MM.1S (cell line): ENCODE measurements at regions not wholly inside any gene's neighbourhood (a gene's known extent, or its start where the extent isn't known, plus 50 kb on each side); places are given as distances from the start of the nearest gene placed in this dataset.
A peak's percentile ranks its signal among the peaks of the same experiment; 100 is the strongest.

Experiments
- DNase-seq: peaks from one replicate; pipeline ENCODE4 v3.0.0-alpha.2; 2015
- H2AFZ ChIP-seq: fragments of 300-600 bp; sonication (generic); 2 replicates; pipeline ENCODE4 v1.6.0; 2016; ENCODE audit warnings: antibody characterized with exemption, low read length
- H3F3A ChIP-seq: fragments of 300-600 bp; sonication (generic); 2 replicates; pipeline ENCODE4 v1.6.1; 2016; ENCODE audit warnings: mild to moderate bottlenecking, antibody characterized with exemption, low read length, moderate library complexity, mixed read lengths; ENCODE audit not compliant: insufficient read depth
- H3K27ac ChIP-seq: fragments of 300-600 bp; sonication (generic); 2 replicates; pipeline ENCODE4 v1.5.1; 2016; ENCODE audit warnings: mild to moderate bottlenecking, low read length
- H3K27me3 ChIP-seq: fragments of 300-600 bp; sonication (generic); replicated peaks from 2 replicates; pipeline ENCODE4 v1.6.0; 2016; ENCODE audit warnings: low read length; ENCODE audit not compliant: insufficient read depth
- H3K36me3 ChIP-seq: fragments of 300-600 bp; sonication (generic); replicated peaks from 2 replicates; pipeline ENCODE4 v1.6.1; 2016; ENCODE audit warnings: mild to moderate bottlenecking, low read length, mixed read lengths; ENCODE audit not compliant: insufficient read depth
- H3K4me1 ChIP-seq: fragments of 300-600 bp; sonication (generic); 2 replicates; pipeline ENCODE4 v1.6.1; 2016; ENCODE audit warnings: low read length, mixed read lengths
- H3K4me2 ChIP-seq: fragments of 300-600 bp; sonication (generic); 2 replicates; pipeline ENCODE4 v1.6.0; 2016; ENCODE audit warnings: low read depth, low read length
- H3K4me3 ChIP-seq: fragments of 300-600 bp; sonication (generic); 2 replicates; pipeline ENCODE4 v1.5.1; 2016; ENCODE audit warnings: low read length, mixed read lengths
- H3K79me2 ChIP-seq: fragments of 300-600 bp; sonication (generic); 2 replicates; pipeline ENCODE4 v1.6.1; 2016; ENCODE audit warnings: mixed run types, low read length, mixed read lengths
- H3K9ac ChIP-seq: fragments of 300-600 bp; sonication (generic); 2 replicates; pipeline ENCODE4 v1.6.1; 2016; ENCODE audit warnings: low read length, mixed read lengths
- H3K9me2 ChIP-seq: fragments of 300-600 bp; sonication (generic); replicated peaks from 2 replicates; pipeline ENCODE4 v1.6.1; 2016; ENCODE audit warnings: mild to moderate bottlenecking, low read length, mixed read lengths; ENCODE audit not compliant: insufficient read depth
- H3K9me3 ChIP-seq: fragments of 300-600 bp; sonication (generic); replicated peaks from 2 replicates; pipeline ENCODE4 v1.6.1; 2016; ENCODE audit warnings: mild to moderate bottlenecking, low read length, mixed read lengths; ENCODE audit not compliant: insufficient read depth
- H4K20me1 ChIP-seq: fragments of 300-600 bp; sonication (generic); 2 replicates; pipeline ENCODE4 v1.6.1; 2016; ENCODE audit warnings: mild to moderate bottlenecking, low read length, moderate library complexity, mixed read lengths; ENCODE audit not compliant: insufficient read depth
- CTCF ChIP-seq: fragments of 300-600 bp; sonication (generic); IDR thresholded peaks from 2 replicates; pipeline ENCODE4 v1.5.1; 2016; ENCODE audit warnings: antibody characterized with exemption, low read length, mixed read lengths
- EZH2 ChIP-seq: fragments of 300-600 bp; sonication (generic); optimal IDR thresholded peaks from 2 replicates; pipeline ENCODE3; 2017; ENCODE audit warnings: low read depth, mild to moderate bottlenecking, antibody characterized with exemption, low read length, mixed read lengths
- EZH2phosphoT487 ChIP-seq: fragments of 300-600 bp; sonication (generic); IDR thresholded peaks from 2 replicates; pipeline ENCODE4 v1.6.1; 2018; ENCODE audit warnings: antibody characterized with exemption, low read length

GRCh38 chr10:110409488-110409887 lies 88.2 kb upstream of the DUSP5 start:
- no peaks in the 10 kb centered on the region for H3K27me3 ChIP-seq
- no peaks in the 10 kb centered on the region for H3K9me3 ChIP-seq
- DNase-seq, result no peak
- no peak overlapping the region for H2AFZ ChIP-seq
- no peaks in the 10 kb centered on the region for H3K9me2 ChIP-seq
- no peaks in the 10 kb centered on the region for H3K36me3 ChIP-seq
- H3K4me2 ChIP-seq, result 0 out of 2 replicates have a peak overlapping the region, but pooled peaks have one; percentile 21
- H4K20me1 ChIP-seq, result no peaks in the 10 kb centered on the region
- no peak overlapping the region; the same call in 1 of the 2 replicates for H3K27ac ChIP-seq
- TF ChIP-seq CTCF, result no peak
- no peak for TF ChIP-seq EZH2
- no peak for TF ChIP-seq EZH2phosphoT487
- no peak overlapping the region; the same call in 1 of the 2 replicates for H3K9ac ChIP-seq
- H3F3A ChIP-seq, result peaks cover 16% of the 10 kb centered on the region; the same call in 1 of the 2 replicates
- H3K4me1 ChIP-seq, result peaks cover 56% of the 10 kb centered on the region
- no peak overlapping the region for H3K4me3 ChIP-seq
- H3K79me2 ChIP-seq, result no peaks in the 10 kb centered on the region

GRCh38 chr10:110409926-110410325 lies 87.8 kb upstream of the DUSP5 start:
- H3K27ac ChIP-seq, result peak overlapping the region; percentile 3; the same call in 1 of the 2 replicates
- no peaks in the 10 kb centered on the region for H3K27me3 ChIP-seq
- H3F3A ChIP-seq, result peaks cover 18% of the 10 kb centered on the region
- no peak overlapping the region for H3K4me3 ChIP-seq
- no peaks in the 10 kb centered on the region for H3K9me2 ChIP-seq
- H3K4me2 ChIP-seq, result no peak overlapping the region
- no peak overlapping the region for H2AFZ ChIP-seq
- no peaks in the 10 kb centered on the region for H3K9me3 ChIP-seq
- H3K9ac ChIP-seq, result no peak overlapping the region; the same call in 1 of the 2 replicates
- no peaks in the 10 kb centered on the region for H3K36me3 ChIP-seq
- no peaks in the 10 kb centered on the region for H4K20me1 ChIP-seq
- TF ChIP-seq EZH2phosphoT487 (no peak), EZH2 (no peak), CTCF (no peak)
- peaks cover 59% of the 10 kb centered on the region for H3K4me1 ChIP-seq
- peak; percentile 31 for DNase-seq
- H3K79me2 ChIP-seq, result no peaks in the 10 kb centered on the region

- Histone ChIP-seq H2AFZ (no peak overlapping the region), H3K9ac (no peak overlapping the region; the same call in 1 of the 2 replicates), H3K4me1 (peaks cover 65% of the 10 kb centered on the region), H3K9me2 (no peaks in the 10 kb centered on the region), H3K4me2 (no peak overlapping the region), H3K9me3 (no peaks in the 10 kb centered on the region), H3K36me3 (no peaks in the 10 kb centered on the region), H3F3A (peaks cover 23% of the 10 kb centered on the region), H3K27ac (peak overlapping the region; percentile 3; the same call in 1 of the 2 replicates), H4K20me1 (no peaks in the 10 kb centered on the region), H3K4me3 (no peak overlapping the region), H3K27me3 (no peaks in the 10 kb centered on the region), H3K79me2 (no peaks in the 10 kb centered on the region)
- DNase-seq, result no peak
- no peak for TF ChIP-seq EZH2phosphoT487
- no peak for TF ChIP-seq CTCF
- no peak for TF ChIP-seq EZH2
Observed at GRCh38 chr10:110410329-110411046, 87.2 kb upstream of the DUSP5 start.
